GM10248 (cell line): ENCODE measurements at regions not wholly inside any gene's neighbourhood (a gene's known extent, or its start where the extent isn't known, plus 50 kb on each side); places are given as distances from the start of the nearest gene placed in this dataset.

Experiments used
- CTCF ChIA-PET: fragments of 300-600 bp; sonication (Branson Sonifier 250); formaldehyde crosslinking; extraction: SDS; loops from one replicate; lab custom pipeline; 2021; ENCODE audit warnings: antibody characterized with exemption; lab: Yijun Ruan, JAX
- POLR2A ChIA-PET: fragments of 350-650 bp; sonication (Branson Sonifier 250); formaldehyde crosslinking; extraction: SDS; loops from one replicate; lab custom pipeline; 2020; ENCODE audit warnings: antibody characterized with exemption; lab: Yijun Ruan, JAX
- DNase-seq: peaks from one replicate; pipeline ENCODE4 v3.0.0; 2012; ENCODE audit errors: extremely low spot score
- CTCF ChIP-seq: IDR thresholded peaks from 2 replicates; pipeline ENCODE4 v1.5.1; 2012; ENCODE audit warnings: mild to moderate bottlenecking, low read depth; ENCODE audit errors: extremely low read depth, missing control alignments, control extremely low read depth

GRCh38 chr9:108628316-108628715, 227.5 kb downstream of the ACTL7B start:
- no peak for DNase-seq
- POLR2A ChIA-PET: no interaction called here
- no peak for TF ChIP-seq CTCF
- CTCF ChIA-PET: no interaction called here

- no peak for TF ChIP-seq CTCF
- no peak for DNase-seq
- ChIA-PET CTCF (no interaction called here), POLR2A (no interaction called here)
These were observed 229.0 kb downstream of the ACTL7B start for GRCh38 chr9:108626743-108627142.

- POLR2A ChIA-PET: no interaction called here
- DNase-seq: no peak
- CTCF ChIA-PET: no interaction called here
- TF ChIP-seq CTCF: no peak
These were observed 233.6 kb downstream of the ACTL7B start for GRCh38 chr9:108621991-108622855.

- TF ChIP-seq CTCF: no peak
- no peak for DNase-seq
- ChIA-PET POLR2A (no interaction called here), CTCF (interaction anchor here (1.0 kb wide), 1 partner anchor 56 kb away, joined by 3 read pairs; no protein-coding TSS in a partner anchor)
These were observed 235.0 kb downstream of the ACTL7B start for GRCh38 chr9:108620767-108621166.

GRCh38 chr9:108618906-108619550, 236.8 kb downstream of the ACTL7B start:
- TF ChIP-seq CTCF: no peak
- ChIA-PET CTCF (no interaction called here), POLR2A (no interaction called here)
- DNase-seq: no peak

GRCh38 chr9:108617676-108618075, 238.1 kb downstream of the ACTL7B start:
- ChIA-PET CTCF (no interaction called here), POLR2A (no interaction called here)
- TF ChIP-seq CTCF: no peak
- no peak for DNase-seq
